Breast epithelium (tissue), 4 donors: ENCODE measurements at regions not wholly inside any gene's neighbourhood (a gene's known extent, or its start where the extent isn't known, plus 50 kb on each side); places are given as distances from the start of the nearest gene placed in this dataset.

ENCODE experiments used
- DNase-seq, 2 donors: peaks; one replicate each; pipeline ENCODE4 v3.0.0-alpha.2; 2019; ENCODE audit warnings: low spot score in 2 of 2
- H3K27ac ChIP-seq, 2 donors: fragments of 200-600 bp; sonication (generic) in 1 of 2; one replicate each; pipeline ENCODE4 v1.5.1; 2016 to 2019; ENCODE audit warnings: mild to moderate bottlenecking in 1 of 2
- H3K27me3 ChIP-seq, 2 donors: fragments of 200-600 bp; sonication (generic) in 1 of 2; one replicate each; pipeline versions ENCODE4 v1.5.1 to v1.6.0; 2017 to 2019; ENCODE audit warnings: control low read depth in 1 of 2, mild to moderate bottlenecking in 1 of 2
- H3K36me3 ChIP-seq: fragments of 200-600 bp; one replicate; pipeline ENCODE4 v1.5.1; 2019
- H3K4me1 ChIP-seq, 2 donors: fragments of 200-600 bp; sonication (generic); one replicate each; pipeline ENCODE4 v1.5.1; 2016 to 2019; ENCODE audit warnings: control low read depth in 1 of 2
- H3K4me3 ChIP-seq, 3 donors: fragments of 200-600 bp; sonication (generic); 1 replicate in 2 of 3; 2 replicates in 1 of 3; pipeline ENCODE4 v1.5.1; 2016 to 2019; ENCODE audit warnings: mild to moderate bottlenecking in 3 of 3, moderate library complexity in 2 of 3
- H3K9me3 ChIP-seq, 2 donors: fragments of 200-600 bp; sonication (generic) in 1 of 2; one replicate each; pipeline ENCODE4 v1.5.1; 2016 to 2019; ENCODE audit warnings: control low read depth in 1 of 2
- CTCF ChIP-seq, 3 donors: fragments of 450-650 bp; IDR thresholded peaks; one replicate each; pipeline ENCODE4 v1.5.1; 2016 to 2017; ENCODE audit warnings: antibody characterized with exemption in 3 of 3, mild to moderate bottlenecking in 3 of 3, moderate library complexity in 3 of 3
- POLR2A ChIP-seq: fragments of 450-650 bp; IDR thresholded peaks from one replicate; pipeline ENCODE4 v1.6.1; 2016; ENCODE audit warnings: antibody characterized with exemption, mild to moderate bottlenecking, moderate library complexity
- POLR2AphosphoS5 ChIP-seq, 3 donors: sonication (generic); formaldehyde crosslinking; IDR thresholded peaks; one replicate each; pipeline ENCODE4 v1.6.1; 2017; ENCODE audit warnings: antibody characterized with exemption in 3 of 3
- intact Hi-C: fragments of 100-400 bp; cut with DNase I; formaldehyde crosslinking; loops from one replicate; pipeline ENCODE4 v1.15.1; 2023; ENCODE audit warnings: low total_unique reads

GRCh38 chr9:129435291-129435690, 185.6 kb downstream of the C9orf50 start:
- intact Hi-C loops, result no loop called here
- Histone ChIP-seq H3K4me3 (no peak overlapping the region), H3K27ac (no peak overlapping the region), H3K9me3 (no peaks in the 10 kb centered on the region), H3K4me1 (peaks cover 0 to 12% of the 10 kb centered on the region in 2 donors), H3K27me3 (no peaks in the 10 kb centered on the region), H3K36me3 (no peaks in the 10 kb centered on the region)
- no peak for TF ChIP-seq CTCF (IDR thresholded peaks at IDR 0.05)
- TF ChIP-seq POLR2A, result no peak
- TF ChIP-seq POLR2AphosphoS5 (IDR thresholded peaks at IDR 0.05), result no peak
- DNase-seq, result no peak

GRCh38 chr9:129434187-129434586, 186.7 kb downstream of the C9orf50 start:
- no peaks in the 10 kb centered on the region for H3K9me3 ChIP-seq
- no peak overlapping the region for H3K27ac ChIP-seq
- no peaks in the 10 kb centered on the region for H3K27me3 ChIP-seq
- H3K4me1 ChIP-seq, result peaks cover 0 to 12% of the 10 kb centered on the region in 2 donors
- intact Hi-C loops, result no loop called here
- H3K36me3 ChIP-seq, result no peaks in the 10 kb centered on the region
- no peak for DNase-seq
- TF ChIP-seq POLR2AphosphoS5 (IDR thresholded peaks at IDR 0.05) (no peak), CTCF (IDR thresholded peaks at IDR 0.05) (no peak), POLR2A (no peak)
- no peak overlapping the region for H3K4me3 ChIP-seq

- intact Hi-C loops, result no loop called here
- Histone ChIP-seq H3K4me1 (peaks cover 0 to 2% of the 10 kb centered on the region in 2 donors), H3K36me3 (no peaks in the 10 kb centered on the region), H3K27me3 (no peaks in the 10 kb centered on the region), H3K9me3 (no peaks in the 10 kb centered on the region), H3K27ac (peak overlapping the region; percentile 49 to 66), H3K4me3 (no peak overlapping the region)
- TF ChIP-seq CTCF (IDR thresholded peaks at IDR 0.05), result no peak
- TF ChIP-seq POLR2AphosphoS5 (IDR thresholded peaks at IDR 0.05), result no peak
- TF ChIP-seq POLR2A, result no peak
- peak in 1 of 2 donors; percentile 52 for DNase-seq
Measured at GRCh38 chr9:129432297-129433154, 188.4 kb downstream of the C9orf50 start.

GRCh38 chr9:129430940-129431643, 189.8 kb downstream of the C9orf50 start:
- no peaks in the 10 kb centered on the region for H3K9me3 ChIP-seq
- no peak for TF ChIP-seq POLR2AphosphoS5 (IDR thresholded peaks at IDR 0.05)
- TF ChIP-seq POLR2A, result no peak
- TF ChIP-seq CTCF (IDR thresholded peaks at IDR 0.05), result no peak
- H3K27me3 ChIP-seq, result no peaks in the 10 kb centered on the region
- no peak overlapping the region for H3K4me3 ChIP-seq
- no peaks in the 10 kb centered on the region for H3K36me3 ChIP-seq
- H3K4me1 ChIP-seq, result no peaks in the 10 kb centered on the region
- intact Hi-C loops, result loop anchor here (1.0 kb wide), 1 partner anchor 36 kb away; no protein-coding TSS in a partner anchor
- no peak overlapping the region for H3K27ac ChIP-seq
- no peak for DNase-seq
